ENCODE measurements at regions not wholly inside any gene's neighbourhood (a gene's known extent, or its start where the extent isn't known, plus 50 kb on each side); places are given as distances from the start of the nearest gene placed in this dataset.
"Not testable (repeated sequence)": the region's sequence is repeated elsewhere in the genome, so short reads cannot be mapped to it uniquely, and the experiment has no call there.

DNA sequence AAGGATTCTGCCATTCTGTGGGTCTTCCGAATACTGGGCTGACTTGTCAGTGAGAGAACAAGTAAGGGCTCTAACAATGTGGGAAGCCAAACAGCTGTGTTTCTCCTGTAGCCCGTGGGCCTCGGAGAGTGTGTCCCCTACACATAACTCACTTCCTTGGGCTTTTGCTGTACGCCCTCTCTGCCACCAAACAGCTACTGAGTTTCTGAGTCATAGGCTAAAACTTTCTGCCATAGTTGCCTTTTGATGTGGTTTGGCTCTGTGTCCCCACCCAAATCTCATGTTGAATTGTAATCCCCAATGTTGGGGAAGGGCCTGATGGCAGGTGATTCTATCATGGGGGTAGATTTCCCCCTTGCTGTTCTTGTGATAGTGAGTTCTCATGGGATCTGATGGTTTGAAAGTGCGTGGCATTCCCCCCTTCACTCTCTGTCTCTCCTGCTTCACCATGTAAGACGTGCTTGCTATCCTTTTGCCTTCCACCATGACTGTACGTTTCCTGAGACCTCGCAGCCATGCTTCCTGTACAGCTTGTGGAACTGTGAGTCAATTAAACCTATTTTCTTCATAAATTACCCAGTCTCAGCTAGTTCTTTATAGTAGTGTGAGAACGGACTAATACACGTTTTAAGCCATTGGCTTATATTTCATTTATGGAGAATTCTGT, 194.8 kb upstream of the HMCN1 start:
- DNase-seq (ENCODE audit: low spot score) = no peak

DNA sequence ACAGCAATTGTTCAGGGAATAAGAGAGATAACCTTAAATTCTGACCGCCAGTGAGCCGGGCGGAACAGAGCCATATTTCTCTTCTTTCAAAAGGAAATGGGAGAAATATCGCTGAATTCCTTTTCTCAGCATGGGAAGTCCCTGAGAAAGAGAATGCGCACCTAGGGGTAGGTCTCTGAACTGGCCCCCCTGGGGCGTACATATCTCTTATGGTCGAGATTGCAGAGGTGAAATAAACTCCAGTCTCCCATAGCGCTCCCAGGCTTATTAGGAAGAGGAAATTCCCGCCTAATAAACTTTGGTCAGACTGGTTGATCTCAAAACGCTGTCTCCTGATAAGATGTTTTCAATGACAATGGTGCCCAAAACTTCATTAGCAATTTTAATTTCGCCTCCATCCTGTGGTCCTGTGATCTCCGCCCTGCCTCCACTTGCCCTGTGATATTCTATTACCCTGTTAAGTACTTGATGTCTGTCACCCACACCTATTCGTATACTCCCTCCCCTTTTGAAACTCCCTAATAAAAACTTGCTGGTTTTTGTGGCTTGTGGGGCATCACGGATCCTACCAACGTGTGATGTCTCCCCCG, 195.8 kb upstream of the HMCN1 start:
- DNase-seq (ENCODE audit: low spot score) = not testable (repeated sequence)

DNA sequence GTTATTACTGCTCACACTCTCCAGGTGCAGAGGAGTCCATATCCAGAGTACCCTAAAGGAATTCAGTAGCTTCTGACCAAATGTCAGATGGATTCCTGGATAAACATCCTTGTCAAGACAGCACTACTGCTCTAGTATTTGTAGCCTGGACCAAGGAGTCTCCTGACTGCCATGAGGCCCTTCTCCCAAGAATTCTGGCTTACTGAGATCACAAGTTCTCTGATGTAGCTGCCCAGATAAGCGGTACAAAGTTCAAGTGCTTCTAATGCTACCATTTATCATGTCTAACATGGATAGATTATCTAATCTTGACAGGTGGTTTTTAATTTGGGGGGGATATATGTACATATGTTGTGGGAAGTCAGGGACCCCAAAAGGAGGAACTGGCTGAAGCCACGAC, 196.6 kb upstream of the HMCN1 start:
- no peak for DNase-seq (ENCODE audit: low spot score)

GRCh38 chr1:185536165-185536920, 197.8 kb upstream of the HMCN1 start:
- DNase-seq (ENCODE audit: low spot score) = no peak

DNA sequence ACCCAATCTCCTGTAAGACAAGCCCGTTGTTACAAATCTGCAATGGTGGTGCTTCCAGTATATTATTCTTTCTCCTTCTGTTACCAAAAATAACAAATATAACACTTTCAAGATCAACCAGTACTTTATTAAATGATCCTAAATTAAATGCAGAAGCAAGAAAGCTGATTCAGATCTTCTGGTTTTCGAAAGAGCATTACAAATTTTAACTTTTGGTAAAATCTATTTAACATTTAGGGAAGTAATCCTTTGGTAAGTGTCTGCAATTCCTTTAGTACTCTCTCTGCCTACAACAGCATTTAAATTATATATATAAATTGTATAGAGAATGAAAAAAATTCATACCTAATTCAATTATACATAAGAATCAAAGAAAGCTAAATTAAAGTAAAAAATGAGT, 198.6 kb upstream of the HMCN1 start:
- no peak for DNase-seq (ENCODE audit: low spot score)

- no peak for DNase-seq (ENCODE audit: low spot score)
Observed at GRCh38 chr1:185534801-185535200, 199.4 kb upstream of the HMCN1 start.

DNA sequence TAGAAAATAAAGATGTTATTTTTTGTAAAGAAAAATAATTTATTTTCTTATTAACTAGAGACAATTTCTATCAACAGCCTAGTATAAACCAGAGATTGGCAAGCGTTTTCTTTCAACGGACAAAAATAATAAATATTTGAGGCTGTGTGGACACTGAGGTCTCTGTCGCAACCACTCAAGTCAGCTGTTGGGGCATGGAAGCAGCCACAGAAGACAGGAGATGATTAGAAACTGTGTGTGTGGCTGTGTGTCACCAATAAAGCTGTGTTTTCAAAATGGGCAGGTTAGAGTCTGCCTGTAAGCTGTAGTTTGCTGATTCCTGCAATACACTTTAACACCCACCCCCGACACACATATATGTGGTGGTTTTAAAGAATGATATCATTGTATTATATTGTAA, 200.6 kb upstream of the HMCN1 start:
- no peak for DNase-seq (ENCODE audit: low spot score)

DNA sequence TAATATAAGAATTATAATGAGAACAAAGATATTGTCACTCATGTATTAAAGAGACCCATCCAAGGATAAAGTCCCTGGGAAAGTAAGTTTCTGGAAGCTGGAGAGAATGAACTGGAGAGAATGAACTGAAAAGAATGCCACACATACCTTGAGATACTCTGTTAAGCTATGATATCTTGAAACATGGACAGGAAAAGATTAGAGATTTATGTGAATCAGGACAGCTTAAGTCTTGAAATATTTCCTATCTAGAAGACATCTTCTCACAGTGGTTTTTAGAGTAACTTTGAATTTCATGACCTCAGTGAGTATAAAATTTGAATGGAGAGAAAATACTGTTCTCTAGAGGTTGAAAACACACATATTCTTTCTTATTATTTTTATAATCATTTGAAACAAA, 201.3 kb upstream of the HMCN1 start:
- DNase-seq (ENCODE audit: low spot score) = no peak

- DNase-seq (ENCODE audit: low spot score) = no peak
Observed at GRCh38 chr1:185531838-185532237, 202.4 kb upstream of the HMCN1 start.

GRCh38 chr1:185530215-185530614, 204.0 kb upstream of the HMCN1 start:
- DNase-seq (ENCODE audit: low spot score) = no peak

DNA sequence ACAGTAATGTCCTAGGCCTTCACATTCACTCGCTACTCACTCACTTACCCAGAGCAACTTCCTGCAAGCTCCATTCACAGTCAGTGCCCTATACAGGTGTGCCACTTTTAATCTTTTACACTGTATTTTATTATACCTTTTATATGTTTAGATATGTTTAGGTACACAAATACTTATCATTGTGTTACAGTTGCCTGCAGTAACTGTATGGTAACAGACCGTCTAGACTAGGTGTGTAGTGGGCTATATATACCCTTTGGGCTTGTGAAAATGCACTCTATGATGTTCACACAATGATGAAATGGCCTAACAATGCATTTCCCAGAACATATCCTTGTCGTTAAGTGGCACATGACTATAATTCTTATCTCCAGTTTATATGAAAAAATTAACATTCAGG, 204.5 kb upstream of the HMCN1 start:
- no peak for DNase-seq (ENCODE audit: low spot score)

DNA sequence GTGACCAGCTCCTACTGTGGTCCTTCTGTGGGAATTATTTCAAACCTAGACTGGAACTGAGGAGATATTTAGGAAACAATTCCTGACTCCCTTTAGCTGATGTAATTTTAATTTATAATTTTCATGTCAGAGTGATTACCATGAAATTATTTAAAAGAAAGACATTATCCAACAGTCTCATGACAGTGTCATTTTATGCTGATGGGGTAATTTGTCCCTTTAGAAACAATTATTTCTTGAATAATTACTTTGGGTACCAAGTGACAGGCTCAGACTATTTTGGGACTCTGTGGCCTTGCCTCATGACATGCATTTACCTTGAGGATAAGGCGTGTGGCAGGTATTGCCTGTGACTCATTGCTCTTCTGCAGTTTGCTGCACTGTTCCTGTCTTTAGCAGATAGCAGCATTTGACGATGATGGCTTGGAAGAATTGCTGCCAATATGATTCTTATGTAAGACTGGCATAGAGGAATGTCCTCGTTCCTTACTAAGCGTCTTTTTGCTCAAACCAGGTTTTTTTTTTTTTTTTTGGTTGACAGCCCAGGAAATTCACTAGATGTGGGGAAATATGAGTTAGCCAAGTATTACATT, 206.0 kb upstream of the HMCN1 start:
- DNase-seq (ENCODE audit: low spot score) = no peak

DNA sequence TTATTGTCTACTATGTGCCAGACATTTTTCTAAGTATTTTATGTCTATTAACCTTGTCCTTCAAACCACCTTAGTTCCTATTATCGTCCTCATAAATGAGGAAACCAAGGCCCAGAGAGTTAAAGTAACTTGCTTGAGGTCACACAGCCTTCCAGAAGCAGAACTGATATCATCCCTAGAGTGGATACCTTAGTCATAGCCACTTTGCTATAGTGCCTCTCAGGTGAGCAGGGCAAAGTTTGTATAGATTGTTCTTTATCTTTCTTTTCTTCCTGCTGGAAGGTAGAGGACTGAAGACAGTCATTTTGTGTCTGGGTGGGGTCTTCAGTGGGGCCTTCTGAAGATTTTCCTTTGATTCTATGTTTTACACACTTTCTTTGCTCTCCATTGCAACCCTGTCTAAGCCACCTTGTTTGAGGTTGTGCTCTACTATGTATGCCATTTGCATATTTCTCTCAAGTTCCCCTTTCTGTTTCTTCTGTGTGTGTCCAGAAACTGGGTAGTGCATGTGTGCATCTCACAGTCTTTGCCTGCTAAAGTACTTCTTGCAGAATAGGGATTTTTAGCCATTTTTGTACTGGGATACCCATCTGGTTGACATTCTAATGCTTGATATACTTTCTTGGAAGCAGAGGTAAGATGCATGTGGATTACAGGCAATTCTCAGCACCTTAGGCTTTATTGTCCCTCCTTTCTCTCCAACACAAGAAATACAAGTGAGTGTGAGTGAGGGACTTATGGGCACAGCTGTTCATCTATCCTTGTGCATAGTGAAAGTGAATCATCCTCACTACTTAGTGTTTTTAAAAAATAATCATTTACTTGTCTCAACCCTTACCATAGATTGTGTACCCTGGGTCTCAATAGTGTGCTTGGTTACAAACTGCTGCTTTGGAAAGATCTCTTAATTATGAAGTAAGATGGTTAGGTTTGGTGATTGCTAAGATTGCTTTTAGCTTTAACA, 207.6 kb upstream of the HMCN1 start:
- no peak for DNase-seq (ENCODE audit: low spot score)

- peak; percentile 33 for DNase-seq (ENCODE audit: low spot score)
Observed at GRCh38 chr1:185520188-185520920, 203.3 kb upstream of the IVNS1ABP start.

DNA sequence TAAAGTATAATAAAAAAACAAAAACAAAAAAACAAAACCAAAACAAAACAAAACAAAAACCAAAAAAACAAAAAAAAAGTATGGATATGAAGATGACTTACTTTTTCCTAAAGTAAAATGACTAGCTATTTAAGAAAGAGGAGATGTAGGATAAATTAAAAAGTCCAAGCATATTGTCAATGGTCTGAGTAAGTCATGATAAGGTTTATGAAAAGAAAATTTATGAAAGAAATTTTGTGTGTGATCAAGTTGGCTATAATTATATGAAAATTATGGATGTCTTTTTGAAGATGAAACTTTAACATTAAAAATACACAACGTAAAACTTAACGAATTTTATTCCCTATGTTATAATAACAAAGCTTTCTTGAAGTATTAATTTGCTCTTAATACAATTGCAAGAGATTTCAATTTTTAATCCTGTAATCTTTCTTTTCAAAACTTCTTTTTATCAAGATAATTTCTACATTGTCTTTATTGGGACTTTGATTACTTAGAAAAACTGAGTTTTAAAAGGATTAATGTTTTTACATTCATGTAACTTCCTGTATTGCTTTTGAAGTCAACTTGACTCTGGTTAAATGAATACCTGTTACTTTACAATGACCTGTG, 200.9 kb upstream of the IVNS1ABP start:
- DNase-seq (ENCODE audit: low spot score) = no peak

DNA sequence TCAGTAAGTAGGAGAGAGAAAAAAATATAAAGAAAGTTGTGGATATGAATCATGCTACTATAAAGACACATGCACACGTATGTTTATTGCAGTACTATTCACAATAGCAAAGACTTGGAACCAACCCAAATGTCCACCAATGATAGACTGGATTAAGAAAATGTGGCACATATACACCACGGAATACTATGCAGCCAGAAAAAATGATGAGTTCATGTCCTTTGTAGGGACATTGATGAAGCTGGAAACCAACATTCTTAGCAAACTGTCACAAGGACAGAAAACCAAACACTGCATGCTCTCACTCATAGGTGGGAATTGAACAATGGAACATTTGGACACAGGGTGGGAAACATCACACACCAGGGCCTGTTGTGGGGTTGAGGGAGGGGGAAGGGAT, 200.3 kb upstream of the IVNS1ABP start:
- DNase-seq (ENCODE audit: low spot score) = not testable (repeated sequence)

DNA sequence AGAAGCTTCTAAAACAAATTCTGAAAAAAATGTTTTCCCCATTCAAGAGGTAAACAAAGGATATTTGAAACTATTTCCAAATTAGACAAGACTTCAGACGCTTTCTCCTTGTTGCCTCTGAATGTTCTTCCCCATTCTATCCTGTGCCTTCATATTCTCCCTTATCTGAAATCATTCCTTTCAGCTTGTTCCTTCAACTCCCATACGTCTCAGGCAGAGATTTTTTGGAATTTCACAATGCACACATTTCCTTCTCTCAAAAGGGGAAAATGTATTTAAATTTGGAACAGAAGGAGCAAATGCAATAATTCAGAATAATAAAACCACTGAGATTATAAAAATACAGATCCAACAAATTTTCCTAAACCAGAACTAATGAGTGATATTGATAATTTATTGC, 198.7 kb upstream of the IVNS1ABP start:
- no peak for DNase-seq (ENCODE audit: low spot score)

DNA sequence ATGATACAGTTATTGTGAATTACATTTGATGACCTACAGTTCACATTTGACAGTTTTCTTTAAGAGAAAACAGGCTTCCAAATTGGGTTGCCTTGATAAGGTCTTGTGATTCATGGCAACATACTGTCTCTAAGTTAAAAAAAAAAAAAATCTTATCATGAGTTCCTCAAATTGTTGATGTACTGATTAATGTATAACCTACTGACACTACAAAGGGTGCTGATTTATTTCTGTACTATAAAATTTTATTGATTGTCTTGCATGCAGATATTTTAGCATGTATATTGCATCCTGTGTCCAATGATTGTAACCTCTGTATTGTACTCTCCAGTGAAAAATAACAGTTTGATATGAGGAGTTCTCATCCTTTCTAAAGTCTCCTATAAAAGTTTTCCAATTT, 197.3 kb upstream of the IVNS1ABP start:
- no peak for DNase-seq (ENCODE audit: low spot score)

DNA sequence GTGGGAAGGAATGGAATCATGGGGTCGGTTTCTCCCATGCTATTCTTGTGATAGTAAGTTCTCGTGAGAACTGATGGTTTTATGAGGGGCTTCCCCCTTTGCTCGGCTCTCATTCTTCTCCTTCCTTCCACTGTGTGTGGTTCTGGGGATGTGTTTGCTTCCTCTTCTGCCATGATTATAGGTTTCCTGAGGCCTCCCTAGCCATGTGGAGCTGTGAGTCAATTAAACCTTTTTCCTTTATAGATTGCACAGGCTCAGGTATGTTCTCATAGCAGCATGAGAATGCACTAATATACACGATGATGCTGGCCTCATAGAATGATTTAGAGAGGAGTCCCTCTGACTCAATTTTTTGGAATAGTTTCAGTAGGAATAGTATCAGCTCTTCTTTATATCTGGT, 195.4 kb upstream of the IVNS1ABP start:
- no peak for DNase-seq (ENCODE audit: low spot score)

- DNase-seq (ENCODE audit: low spot score) = no peak
Observed at GRCh38 chr1:185501099-185501498, 184.1 kb upstream of the IVNS1ABP start.

All from kidney capillary endothelial cell (primary cell).